Aorta (tissue), 5 donors: ENCODE measurements at regions not wholly inside any gene's neighbourhood (a gene's known extent, or its start where the extent isn't known, plus 50 kb on each side); places are given as distances from the start of the nearest gene placed in this dataset.

ENCODE experiments used
- ATAC-seq: fragments of 200-7000 bp; cut with Tn5 transposase; one replicate; pipeline ENCODE4 v1.9.1; 2022; ENCODE audit warnings: moderate library complexity; ENCODE audit not compliant: low FRiP score
- DNase-seq, 2 donors: peaks; one replicate each; pipeline ENCODE4 v3.0.0-alpha.2; 2020
- H3K27ac ChIP-seq, 2 donors: one replicate each; pipeline ENCODE4 v1.5.1; 2013; ENCODE audit warnings: low read length in 2 of 2, mild to moderate bottlenecking in 2 of 2, moderate library complexity in 2 of 2, control low read depth in 1 of 2, inconsistent platforms in 1 of 2, low read depth in 1 of 2
- H3K27me3 ChIP-seq, 2 donors: one replicate each; pipeline ENCODE4 v1.6.1; 2013; ENCODE audit warnings: control low read depth in 1 of 2, low read length in 1 of 2, mild to moderate bottlenecking in 1 of 2, moderate library complexity in 1 of 2; ENCODE audit not compliant: insufficient read depth in 2 of 2, control insufficient read depth in 1 of 2
- H3K36me3 ChIP-seq, 2 donors: one replicate each; pipeline ENCODE4 v1.6.1; 2013; ENCODE audit warnings: control low read depth in 1 of 2, low read length in 1 of 2, mild to moderate bottlenecking in 1 of 2; ENCODE audit not compliant: insufficient read depth in 2 of 2, control insufficient read depth in 1 of 2
- H3K4me1 ChIP-seq, 2 donors: one replicate each; pipeline ENCODE4 v1.6.1; 2013; ENCODE audit warnings: low read length in 2 of 2, control low read depth in 1 of 2, mild to moderate bottlenecking in 1 of 2, moderate library complexity in 1 of 2; ENCODE audit not compliant: insufficient read depth in 2 of 2, control insufficient read depth in 1 of 2
- H3K4me3 ChIP-seq, 2 donors: one replicate each; pipeline ENCODE4 v1.5.1; 2013; ENCODE audit warnings: low read length in 2 of 2, control low read depth in 1 of 2, mild to moderate bottlenecking in 1 of 2
- H3K9me3 ChIP-seq: one replicate; pipeline ENCODE4 v1.6.1; 2013; ENCODE audit warnings: mild to moderate bottlenecking, low read length; ENCODE audit not compliant: control insufficient read depth
- WGBS, 2 donors: extraction: QIAGEN DNeasy Blood & Tissue Kit; methylation state at CpG; one replicate each; pipeline ENCODE4 v1.1.7; 2013; 5-methylcytosine and 5-hydroxymethylcytosine counted together
- intact Hi-C, 2 donors: fragments of 100-400 bp; cut with DNase I; formaldehyde crosslinking; loops; one replicate each; pipeline versions ENCODE4 v1.14.2 to v1.15.0; 2022
- donor health status: healthy with polysubstance abuse.
- donor health status: Bipolar disorder and iron deficiency.
- donor health status: DM: no; HTN: no; CAD: no.
- donor health status: DM: no; HTN: no; CAD: no.
- donor health status: DM: yes; HTN: yes; CAD: no.

DNA sequence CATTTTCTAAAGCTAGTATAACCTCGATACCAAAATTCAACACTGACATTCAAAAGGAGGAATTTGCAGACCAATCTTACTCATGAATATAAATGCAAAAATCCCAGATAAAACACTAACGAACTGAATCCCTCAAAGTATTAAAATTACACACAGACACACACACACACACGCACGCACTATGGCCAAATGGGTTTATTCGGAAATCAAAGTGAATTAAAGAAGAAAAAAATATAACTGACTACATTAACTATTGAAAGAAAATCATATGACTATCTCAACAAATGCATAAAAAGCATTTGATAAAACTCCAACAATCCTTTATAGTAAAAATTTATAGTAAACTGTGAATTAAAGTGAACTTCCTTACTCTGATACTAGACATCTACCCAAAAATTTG is 97.9 kb upstream of the HNRNPA3 start:
- H3K36me3 ChIP-seq: no peaks in the 10 kb centered on the region
- DNase-seq (no peak), ATAC-seq (no peak)
- no peaks in the 10 kb centered on the region for H3K4me1 ChIP-seq
- H3K27ac ChIP-seq: no peak overlapping the region
- H3K27me3 ChIP-seq: no peaks in the 10 kb centered on the region
- intact Hi-C loops: no loop called here
- H3K4me3 ChIP-seq: no peak overlapping the region
- no peaks in the 10 kb centered on the region for H3K9me3 ChIP-seq
- 96% methylated on average over 5 of the region's 5 CpGs for WGBS, 2 donors

DNA sequence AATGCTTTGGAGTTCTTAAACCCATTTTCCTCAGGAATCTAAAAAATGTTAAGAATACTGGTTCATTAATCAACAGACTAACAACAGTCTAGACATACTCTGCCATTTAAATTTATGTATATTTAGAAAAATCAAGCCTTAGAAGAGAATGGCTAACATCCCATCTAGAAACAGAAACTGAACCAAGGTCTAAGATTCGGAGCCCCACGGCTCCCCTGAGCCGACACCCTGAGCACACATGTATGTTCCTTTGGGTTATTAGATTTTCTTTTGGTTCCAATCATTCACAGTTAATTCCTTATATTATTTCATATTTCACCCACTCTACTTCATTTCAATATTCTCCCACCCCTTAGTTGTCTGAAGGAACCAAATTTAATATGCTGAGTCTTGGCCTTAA is 94.8 kb upstream of the HNRNPA3 start:
- H3K27me3 ChIP-seq: no peaks in the 10 kb centered on the region
- H3K4me1 ChIP-seq: no peaks in the 10 kb centered on the region
- 67% methylated on average over 3 of the region's 3 CpGs for WGBS, 2 donors
- H3K36me3 ChIP-seq: no peaks in the 10 kb centered on the region
- H3K9me3 ChIP-seq: no peaks in the 10 kb centered on the region
- ATAC-seq (no peak), DNase-seq (no peak)
- H3K27ac ChIP-seq: no peak overlapping the region
- intact Hi-C loops: no loop called here
- H3K4me3 ChIP-seq: no peak overlapping the region

DNA sequence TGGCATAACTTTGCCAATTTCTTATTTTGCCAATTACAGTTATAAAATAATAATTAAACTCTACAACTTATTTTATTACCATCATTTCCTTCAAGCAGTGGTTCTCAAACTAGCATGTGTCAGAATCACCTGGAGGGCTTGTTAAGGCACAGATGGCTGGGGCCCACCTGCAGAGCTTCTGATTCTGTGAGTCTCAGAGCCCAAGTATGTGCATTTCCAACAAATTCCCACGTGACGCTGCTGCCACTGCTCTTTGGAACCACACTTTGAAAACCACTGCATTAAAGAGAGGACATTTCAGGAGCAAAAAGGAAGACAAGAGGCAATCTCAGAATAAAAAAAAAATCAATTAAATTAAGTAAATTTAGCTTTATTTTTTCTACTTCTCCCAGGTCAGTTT is 94.0 kb upstream of the HNRNPA3 start:
- 70 to 74% methylated on average over 2 of the region's 2 CpGs for WGBS, 2 donors
- intact Hi-C loops: no loop called here
- no peaks in the 10 kb centered on the region for H3K9me3 ChIP-seq
- H3K4me1 ChIP-seq: no peaks in the 10 kb centered on the region
- no peaks in the 10 kb centered on the region for H3K36me3 ChIP-seq
- no peaks in the 10 kb centered on the region for H3K27me3 ChIP-seq
- H3K4me3 ChIP-seq: no peak overlapping the region
- ATAC-seq: no peak
- H3K27ac ChIP-seq: no peak overlapping the region
- no peak for DNase-seq

DNA sequence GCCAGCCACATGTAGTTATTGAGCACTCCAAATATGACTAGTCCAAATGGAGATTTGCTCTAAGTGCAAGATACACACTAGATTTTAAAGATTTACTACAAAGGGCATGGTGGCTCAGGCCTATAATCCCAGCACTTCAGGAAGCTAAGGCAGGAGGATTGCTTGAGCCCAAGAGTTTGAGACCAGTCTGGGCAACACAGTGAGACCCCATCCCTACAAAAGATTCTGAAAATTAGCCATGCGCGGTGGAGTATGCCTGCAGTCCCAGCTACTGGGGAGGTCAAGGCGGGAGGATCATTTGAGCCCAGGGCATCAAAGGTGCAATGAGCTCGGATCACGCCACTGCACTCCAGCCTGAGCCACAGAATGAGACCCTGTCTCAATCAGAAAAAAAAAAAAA is 93.5 kb upstream of the HNRNPA3 start:
- H3K9me3 ChIP-seq: no peaks in the 10 kb centered on the region
- no peak overlapping the region for H3K27ac ChIP-seq
- H3K4me3 ChIP-seq: no peak overlapping the region
- DNase-seq (no peak), ATAC-seq (no peak)
- H3K36me3 ChIP-seq: no peaks in the 10 kb centered on the region
- 97% methylated on average over 5 of the region's 5 CpGs for WGBS, 2 donors
- no peaks in the 10 kb centered on the region for H3K4me1 ChIP-seq
- no peaks in the 10 kb centered on the region for H3K27me3 ChIP-seq
- intact Hi-C loops: no loop called here

DNA sequence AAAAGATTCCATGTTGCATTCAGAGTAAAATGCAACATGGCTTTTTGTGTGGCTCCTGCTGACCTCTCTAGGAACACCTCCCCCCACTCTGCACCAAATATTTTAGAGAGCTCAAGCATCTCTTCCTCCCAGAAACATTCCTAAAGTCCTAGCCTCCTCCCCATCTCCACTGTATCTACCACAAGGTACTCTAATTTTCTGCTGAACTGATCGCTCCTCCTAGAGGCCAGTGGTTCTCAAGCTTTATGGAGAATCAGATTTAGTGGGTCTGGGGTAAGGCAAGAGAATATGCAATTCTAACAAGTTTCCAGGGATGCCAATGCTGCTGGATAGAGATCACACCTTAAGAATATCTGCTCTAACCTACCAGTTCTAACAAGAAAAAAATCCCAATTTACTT is 89.5 kb upstream of the HNRNPA3 start:
- H3K27ac ChIP-seq: no peak overlapping the region
- no peaks in the 10 kb centered on the region for H3K36me3 ChIP-seq
- 74 to 83% methylated on average over 1 of the region's 1 CpG for WGBS, 2 donors
- DNase-seq: no peak
- intact Hi-C loops: no loop called here
- no peak overlapping the region for H3K4me3 ChIP-seq
- ATAC-seq: no peak
- H3K9me3 ChIP-seq: no peaks in the 10 kb centered on the region
- H3K4me1 ChIP-seq: no peaks in the 10 kb centered on the region
- no peaks in the 10 kb centered on the region for H3K27me3 ChIP-seq

DNA sequence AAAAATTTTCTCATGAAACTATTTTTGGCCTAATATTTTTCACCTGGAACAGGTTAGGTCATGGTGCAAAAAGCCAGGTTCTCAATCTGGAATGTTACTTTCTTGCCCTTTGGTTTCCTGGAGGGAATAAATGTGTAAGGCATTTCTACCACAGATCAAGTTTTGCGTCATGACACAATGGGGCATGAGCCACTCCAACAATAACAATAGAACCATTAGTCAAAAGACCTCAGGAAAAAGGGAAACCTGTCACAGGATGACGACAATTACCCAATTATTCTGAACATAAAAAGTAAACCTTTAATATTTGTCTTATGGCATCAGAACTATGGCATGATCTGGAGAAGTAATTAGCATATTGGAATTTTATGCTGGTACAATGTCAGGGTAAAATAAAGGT is 88.2 kb upstream of the HNRNPA3 start:
- Histone ChIP-seq H3K27ac (no peak overlapping the region), H3K4me3 (no peak overlapping the region), H3K9me3 (no peaks in the 10 kb centered on the region), H3K4me1 (no peaks in the 10 kb centered on the region), H3K36me3 (no peaks in the 10 kb centered on the region), H3K27me3 (no peaks in the 10 kb centered on the region)
- WGBS, 2 donors: 19 to 36% methylated on average over 2 of the region's 2 CpGs
- no peak for ATAC-seq
- intact Hi-C loops: no loop called here
- no peak for DNase-seq

DNA sequence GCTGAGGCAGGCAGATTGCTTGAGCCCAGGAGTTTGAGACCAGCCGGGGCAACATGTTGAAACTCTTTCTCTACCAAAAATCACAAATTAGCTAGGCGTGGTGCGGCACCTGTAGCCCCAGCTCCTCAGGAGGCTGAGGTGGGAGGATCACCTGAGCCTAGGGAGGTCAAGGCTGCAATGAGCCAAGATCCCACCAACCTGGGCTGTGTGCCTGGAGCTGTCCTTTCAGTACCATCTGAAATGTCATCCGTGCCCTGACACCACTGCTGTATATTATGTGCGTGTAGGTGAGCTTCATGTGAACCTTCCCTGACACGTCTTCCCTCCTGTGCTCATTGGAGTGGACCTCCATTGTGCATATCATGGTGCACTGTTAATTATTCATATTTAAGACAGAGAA is 84.8 kb upstream of the HNRNPA3 start:
- WGBS, 2 donors: 89 to 92% methylated on average over 6 of the region's 6 CpGs
- Histone ChIP-seq H3K27me3 (no peaks in the 10 kb centered on the region), H3K4me3 (no peak overlapping the region), H3K4me1 (no peaks in the 10 kb centered on the region), H3K9me3 (no peaks in the 10 kb centered on the region), H3K27ac (no peak overlapping the region), H3K36me3 (no peaks in the 10 kb centered on the region)
- intact Hi-C loops: no loop called here
- ATAC-seq (no peak), DNase-seq (no peak)

DNA sequence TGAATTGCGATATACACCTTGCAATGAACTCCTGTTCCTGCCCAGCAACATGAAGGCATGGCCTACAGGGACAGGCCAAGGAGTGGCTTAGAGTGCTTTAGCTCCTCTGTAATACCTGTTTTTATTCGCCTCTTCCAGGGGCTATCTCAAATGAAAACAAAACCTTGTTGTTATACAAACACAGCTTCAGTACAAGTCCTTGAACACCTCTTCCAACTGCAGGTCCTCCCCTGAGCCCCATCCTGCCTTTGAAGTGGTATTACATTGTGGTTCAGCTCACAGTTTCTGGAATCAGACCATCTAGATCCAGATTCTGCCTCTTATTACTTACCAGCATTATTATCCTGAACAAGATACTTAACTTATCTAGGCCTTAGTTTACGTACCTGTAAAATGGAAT is 83.0 kb upstream of the HNRNPA3 start:
- ATAC-seq (no peak), DNase-seq (no peak)
- Histone ChIP-seq H3K9me3 (no peaks in the 10 kb centered on the region), H3K36me3 (no peaks in the 10 kb centered on the region), H3K4me1 (no peaks in the 10 kb centered on the region), H3K27ac (no peak overlapping the region), H3K27me3 (no peaks in the 10 kb centered on the region), H3K4me3 (no peak overlapping the region)
- intact Hi-C loops: no loop called here
- 91 to 94% methylated on average over 3 of the region's 3 CpGs for WGBS, 2 donors

DNA sequence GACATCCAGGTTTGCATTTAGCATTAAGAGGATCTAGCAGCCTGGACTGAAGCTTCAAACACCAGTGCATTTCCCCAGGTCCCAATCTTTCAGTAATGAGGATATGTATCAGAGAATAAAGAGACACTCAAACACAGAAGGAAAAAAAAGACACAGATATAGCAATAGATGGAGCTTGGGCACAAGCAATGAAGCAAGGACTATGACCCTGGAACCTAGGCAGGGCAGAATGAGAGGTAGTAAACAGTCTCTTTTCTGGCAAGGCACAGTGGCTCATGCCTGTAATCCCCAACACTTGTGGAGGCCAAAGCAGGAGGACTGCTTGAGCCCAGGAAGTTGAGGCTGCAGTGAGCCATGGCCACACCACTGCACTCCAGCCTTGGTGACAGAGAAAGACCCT is 80.7 kb upstream of the HNRNPA3 start:
- H3K4me3 ChIP-seq: no peak overlapping the region
- ATAC-seq (no peak), DNase-seq (no peak)
- no peaks in the 10 kb centered on the region for H3K4me1 ChIP-seq
- intact Hi-C loops: no loop called here
- no peak overlapping the region for H3K27ac ChIP-seq
- H3K9me3 ChIP-seq: no peaks in the 10 kb centered on the region
- no peaks in the 10 kb centered on the region for H3K27me3 ChIP-seq
- no peaks in the 10 kb centered on the region for H3K36me3 ChIP-seq

DNA sequence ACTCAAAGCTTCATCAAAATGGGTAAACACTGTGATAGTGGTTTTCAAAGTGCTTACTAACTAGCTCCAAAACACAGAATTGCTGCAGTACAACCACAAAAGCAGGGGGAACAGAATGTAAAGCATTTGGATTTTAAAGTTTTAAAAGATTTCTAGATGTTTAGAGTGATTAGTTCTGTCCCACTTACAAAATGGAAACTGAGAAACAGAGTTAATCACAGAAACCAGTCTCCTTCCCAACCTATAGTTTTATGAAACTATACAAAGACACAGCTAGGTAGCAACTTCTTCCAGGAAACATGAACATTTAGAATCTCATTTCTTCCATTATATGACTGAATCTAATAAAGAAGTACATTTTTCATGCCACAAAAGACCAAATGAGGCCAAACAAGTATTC is 73.8 kb upstream of the HNRNPA3 start:
- no peak overlapping the region for H3K27ac ChIP-seq
- intact Hi-C loops: no loop called here
- ATAC-seq (no peak), DNase-seq (no peak)
- no peaks in the 10 kb centered on the region for H3K36me3 ChIP-seq
- no peaks in the 10 kb centered on the region for H3K27me3 ChIP-seq
- no peak overlapping the region for H3K4me3 ChIP-seq
- no peaks in the 10 kb centered on the region for H3K9me3 ChIP-seq
- H3K4me1 ChIP-seq: no peaks in the 10 kb centered on the region
